ENCODE measurements at regions not wholly inside any gene's neighbourhood (a gene's known extent, or its start where the extent isn't known, plus 50 kb on each side); places are given as distances from the start of the nearest gene placed in this dataset.

GRCh38 chr17:65449495-65449894, 112.0 kb downstream of the AXIN2 start:
- DNase-seq = no peak
- TF ChIP-seq CTCF (IDR thresholded peaks at IDR 0.05; ENCODE audit: low read depth, low read length) = no peak

GRCh38 chr17:65447823-65448222, 113.6 kb downstream of the AXIN2 start:
- no peak overlapping the region for H3K4me3 ChIP-seq (ENCODE audit: low read depth, low read length)
- H3K36me3 ChIP-seq = no peaks in the 10 kb centered on the region
- no peak for TF ChIP-seq CTCF (IDR thresholded peaks at IDR 0.05; ENCODE audit: low read depth, low read length)
- H3K9me3 ChIP-seq = no peaks in the 10 kb centered on the region
- peaks cover 5% of the 10 kb centered on the region for H3K27me3 ChIP-seq
- DNase-seq = no peak
- no peaks in the 10 kb centered on the region for H3K4me1 ChIP-seq

More at GRCh38 chr17:65449495-65449894, 112.0 kb downstream of the AXIN2 start:
- Histone ChIP-seq H3K4me3 (ENCODE audit: low read depth, low read length) (no peak overlapping the region), H3K27me3 (peaks cover 5% of the 10 kb centered on the region), H3K36me3 (no peaks in the 10 kb centered on the region), H3K9me3 (no peaks in the 10 kb centered on the region), H3K4me1 (no peaks in the 10 kb centered on the region)

GRCh38 chr17:65446838-65447526, 114.5 kb downstream of the AXIN2 start:
- H3K4me1 ChIP-seq = no peaks in the 10 kb centered on the region
- no peak for DNase-seq
- H3K27me3 ChIP-seq = peaks cover 5% of the 10 kb centered on the region
- no peak overlapping the region for H3K4me3 ChIP-seq (ENCODE audit: low read depth, low read length)
- H3K9me3 ChIP-seq = no peaks in the 10 kb centered on the region
- no peaks in the 10 kb centered on the region for H3K36me3 ChIP-seq
- no peak for TF ChIP-seq CTCF (IDR thresholded peaks at IDR 0.05; ENCODE audit: low read depth, low read length)

- no peak overlapping the region for H3K4me3 ChIP-seq (ENCODE audit: low read depth, low read length)
- no peak for DNase-seq
- no peak for TF ChIP-seq CTCF (IDR thresholded peaks at IDR 0.05; ENCODE audit: low read depth, low read length)
- H3K36me3 ChIP-seq = no peaks in the 10 kb centered on the region
- no peaks in the 10 kb centered on the region for H3K9me3 ChIP-seq
- peaks cover 5% of the 10 kb centered on the region for H3K27me3 ChIP-seq
- H3K4me1 ChIP-seq = no peaks in the 10 kb centered on the region
These were observed 115.4 kb downstream of the AXIN2 start for GRCh38 chr17:65446043-65446442.

GRCh38 chr17:65444049-65444448, 117.4 kb downstream of the AXIN2 start:
- Histone ChIP-seq H3K27me3 (peaks cover 15% of the 10 kb centered on the region), H3K4me3 (ENCODE audit: low read depth, low read length) (no peak overlapping the region), H3K36me3 (no peaks in the 10 kb centered on the region), H3K4me1 (no peaks in the 10 kb centered on the region), H3K9me3 (no peaks in the 10 kb centered on the region)
- TF ChIP-seq CTCF (IDR thresholded peaks at IDR 0.05; ENCODE audit: low read depth, low read length) = no peak
- DNase-seq = no peak

- H3K4me3 ChIP-seq (ENCODE audit: low read depth, low read length) = no peak overlapping the region
- DNase-seq = no peak
- H3K36me3 ChIP-seq = no peaks in the 10 kb centered on the region
- no peaks in the 10 kb centered on the region for H3K4me1 ChIP-seq
- H3K9me3 ChIP-seq = no peaks in the 10 kb centered on the region
- H3K27me3 ChIP-seq = peaks cover 26% of the 10 kb centered on the region
- no peak for TF ChIP-seq CTCF (IDR thresholded peaks at IDR 0.05; ENCODE audit: low read depth, low read length)
These were observed 118.8 kb downstream of the AXIN2 start for GRCh38 chr17:65442691-65443090.
